ENCODE measurements at regions not wholly inside any gene's neighbourhood (a gene's known extent, or its start where the extent isn't known, plus 50 kb on each side); places are given as distances from the start of the nearest gene placed in this dataset.

DNA sequence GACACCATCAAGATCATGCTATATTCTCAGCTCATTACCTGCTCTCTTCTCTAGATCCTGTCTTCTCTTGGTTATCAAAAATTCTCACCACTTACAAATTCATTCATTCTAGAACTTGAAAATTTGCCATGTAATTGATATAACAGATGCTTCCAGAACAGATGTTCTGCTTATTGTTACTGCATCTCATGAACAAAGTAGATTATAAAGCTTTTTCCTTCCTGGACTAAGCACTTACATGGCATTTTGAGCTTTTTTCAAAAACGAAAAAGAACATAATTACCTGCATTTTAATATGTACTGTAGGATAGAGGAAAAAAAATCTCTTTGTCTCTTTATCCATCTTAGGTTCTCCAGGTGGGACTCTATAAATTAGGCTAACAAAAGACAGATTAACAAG, 79.6 kb upstream of the CREB1 start:
- ChIA-PET SMC1A (ENCODE audit: uncharacterized antibody, unreplicated experiment) (interaction anchor here (1.5 kb wide), 1 partner anchor 23 kb away, joined by 5 read pairs; no protein-coding TSS in a partner anchor), POLR2A (no interaction called here), CTCF (interaction anchor here (0.9 to 1.6 kb wide), 3 partner anchors 18 to 90 kb away, joined by 3 to 4 read pairs (median 4); no protein-coding TSS in a partner anchor), RAD21 (ENCODE audit: unreplicated experiment) (no interaction called here)
- no TSS peak for BruUV-seq (replicated peaks)
- Histone ChIP-seq H3K36me3 (ENCODE audit: control insufficient read depth in 2 of 2, insufficient read depth in 2 of 2, low read length in 1 of 2) (no peaks in the 10 kb centered on the region), H3K4me1 (ENCODE audit: control insufficient read depth, insufficient read depth, low read length) (no peaks in the 10 kb centered on the region), H3K9me3 (replicated peaks; ENCODE audit: control insufficient read depth, insufficient read depth, low read length) (no peaks in the 10 kb centered on the region), H3K27ac (ENCODE audit: control insufficient read depth, insufficient read depth) (no peak overlapping the region), H3K27me3 (replicated peaks in 1 of 2; ENCODE audit: control insufficient read depth in 2 of 2, insufficient read depth in 2 of 2, low read length in 1 of 2) (no peaks in the 10 kb centered on the region), H3K79me2 (ENCODE audit: control insufficient read depth, insufficient read depth, low read length) (no peaks in the 10 kb centered on the region), H4K20me1 (ENCODE audit: control insufficient read depth, insufficient read depth) (no peaks in the 10 kb centered on the region), H3K9ac (ENCODE audit: control insufficient read depth, insufficient read depth, low read length) (no peak overlapping the region), H3K4me3 (no peak overlapping the region), H2AFZ (ENCODE audit: control insufficient read depth, low read depth, low read length) (no peak overlapping the region), H3K4me2 (ENCODE audit: control insufficient read depth, insufficient read depth) (no peak overlapping the region)
- FAIRE-seq: no peak
- TF ChIP-seq ZSCAN29 (IDR thresholded peaks at IDR 0.05) (no peak), YBX1 (IDR thresholded peaks at IDR 0.05) (no peak), JUND (IDR thresholded peaks at IDR 0.05; ENCODE audit: low read depth, low read length) (no peak), BMI1 (IDR thresholded peaks at IDR 0.05; ENCODE audit: borderline replicate concordance) (no peak), PML (IDR thresholded peaks at IDR 0.05; ENCODE audit: low read length) (no peak), NRF1 (conservative IDR thresholded peaks at IDR 0.05; ENCODE audit: low read depth, low read length) (no peak)
- TF ChIP-seq, protein P1, sequence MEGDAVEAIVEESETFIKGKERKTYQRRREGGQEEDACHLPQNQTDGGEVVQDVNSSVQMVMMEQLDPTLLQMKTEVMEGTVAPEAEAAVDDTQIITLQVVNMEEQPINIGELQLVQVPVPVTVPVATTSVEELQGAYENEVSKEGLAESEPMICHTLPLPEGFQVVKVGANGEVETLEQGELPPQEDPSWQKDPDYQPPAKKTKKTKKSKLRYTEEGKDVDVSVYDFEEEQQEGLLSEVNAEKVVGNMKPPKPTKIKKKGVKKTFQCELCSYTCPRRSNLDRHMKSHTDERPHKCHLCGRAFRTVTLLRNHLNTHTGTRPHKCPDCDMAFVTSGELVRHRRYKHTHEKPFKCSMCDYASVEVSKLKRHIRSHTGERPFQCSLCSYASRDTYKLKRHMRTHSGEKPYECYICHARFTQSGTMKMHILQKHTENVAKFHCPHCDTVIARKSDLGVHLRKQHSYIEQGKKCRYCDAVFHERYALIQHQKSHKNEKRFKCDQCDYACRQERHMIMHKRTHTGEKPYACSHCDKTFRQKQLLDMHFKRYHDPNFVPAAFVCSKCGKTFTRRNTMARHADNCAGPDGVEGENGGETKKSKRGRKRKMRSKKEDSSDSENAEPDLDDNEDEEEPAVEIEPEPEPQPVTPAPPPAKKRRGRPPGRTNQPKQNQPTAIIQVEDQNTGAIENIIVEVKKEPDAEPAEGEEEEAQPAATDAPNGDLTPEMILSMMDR (IDR thresholded peaks at IDR 0.05 in 2 of 3, conservative IDR thresholded peaks at IDR 0.05 in 1 of 3; ENCODE audit: control insufficient read depth in 2 of 3, extremely low read depth in 1 of 3, insufficient read depth in 1 of 3, low read depth in 3 of 3, low read length in 3 of 3): no peak
- TF ChIP-seq, protein P2, sequence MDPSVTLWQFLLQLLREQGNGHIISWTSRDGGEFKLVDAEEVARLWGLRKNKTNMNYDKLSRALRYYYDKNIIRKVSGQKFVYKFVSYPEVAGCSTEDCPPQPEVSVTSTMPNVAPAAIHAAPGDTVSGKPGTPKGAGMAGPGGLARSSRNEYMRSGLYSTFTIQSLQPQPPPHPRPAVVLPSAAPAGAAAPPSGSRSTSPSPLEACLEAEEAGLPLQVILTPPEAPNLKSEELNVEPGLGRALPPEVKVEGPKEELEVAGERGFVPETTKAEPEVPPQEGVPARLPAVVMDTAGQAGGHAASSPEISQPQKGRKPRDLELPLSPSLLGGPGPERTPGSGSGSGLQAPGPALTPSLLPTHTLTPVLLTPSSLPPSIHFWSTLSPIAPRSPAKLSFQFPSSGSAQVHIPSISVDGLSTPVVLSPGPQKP (IDR thresholded peaks at IDR 0.05; ENCODE audit: low read depth, low read length): no peak
- intact Hi-C loops (cut with micrococcal nuclease; ENCODE audit: unreplicated experiment): no loop called here
- no peak for ATAC-seq
- in situ Hi-C loops (cut with MboI): no loop called here
- 4% methylated on average over 1 of the region's 1 CpG for WGBS (ENCODE audit: insufficient coverage, insufficient replicate concordance, low lambda C conversion rate, missing lambda C conversion rate)
- DNase-seq (ENCODE audit: low read depth, low spot score): no peak

Data from GM12878 (cell line).